WTC11 (cell line): ENCODE measurements at regions not wholly inside any gene's neighbourhood (a gene's known extent, or its start where the extent isn't known, plus 50 kb on each side); places are given as distances from the start of the nearest gene placed in this dataset.

ENCODE experiments used
- ATAC-seq: fragments of 200-7000 bp; cut with Tn5 transposase; 2 replicates; pipeline ENCODE4 v1.10.0; 2021; ENCODE audit warnings: mild to moderate bottlenecking, moderate library complexity
- CTCF ChIA-PET: fragments of 300-600 bp; sonication (Branson Sonifier 250); formaldehyde crosslinking; loops from one replicate; lab custom pipeline; 2021; ENCODE audit warnings: antibody characterized with exemption; lab: Charles Lee
- POLR2A ChIA-PET: fragments of 350-600 bp; sonication (Branson Sonifier 250); formaldehyde crosslinking; loops from one replicate; lab custom pipeline; 2021; ENCODE audit warnings: antibody characterized with exemption; lab: Charles Lee
- DNase-seq: peaks from one replicate; pipeline ENCODE4 v3.0.0; 2021; ENCODE audit warnings: low spot score
- H3K27ac Mint-ChIP-seq: 2 replicates; pipeline ENCODE4 v1.8.0; 2021; ENCODE audit warnings: mixed read lengths
- H3K27me3 Mint-ChIP-seq: 2 replicates; pipeline ENCODE4 v1.8.0; 2021; ENCODE audit warnings: low read depth, mild to moderate bottlenecking, moderate library complexity, mixed read lengths
- H3K36me3 Mint-ChIP-seq: 2 replicates; pipeline ENCODE4 v1.8.0; 2021; ENCODE audit warnings: mixed read lengths
- H3K4me1 Mint-ChIP-seq: 2 replicates; pipeline ENCODE4 v1.8.0; 2022; ENCODE audit warnings: mixed read lengths
- H3K4me3 Mint-ChIP-seq: 2 replicates; pipeline ENCODE4 v1.8.0; 2021; ENCODE audit warnings: mild to moderate bottlenecking, moderate library complexity, mixed read lengths
- H3K9me3 Mint-ChIP-seq: 2 replicates; pipeline ENCODE4 v1.8.0; 2021; ENCODE audit warnings: mixed read lengths
- AR ChIP-seq: fragments of 250-450 bp; sonication (Bioruptor Pico); IDR thresholded peaks from 2 replicates; pipeline ENCODE4 v1.9.0; 2021; ENCODE audit warnings: mild to moderate bottlenecking
- ATF1 ChIP-seq: sonication (generic); formaldehyde crosslinking; IDR thresholded peaks from 2 replicates; pipeline ENCODE4 v1.8.1; 2023; ENCODE audit warnings: mild to moderate bottlenecking, moderate library complexity, missing genetic modification reagents
- ATF2 ChIP-seq: sonication (generic); formaldehyde crosslinking; IDR thresholded peaks from 2 replicates; pipeline ENCODE4 v1.8.1; 2022; ENCODE audit warnings: low read depth, missing genetic modification reagents, borderline replicate concordance
- CREB1 ChIP-seq: sonication (generic); formaldehyde crosslinking; IDR thresholded peaks from 2 replicates; pipeline ENCODE4 v1.8.0; 2023; ENCODE audit warnings: mild to moderate bottlenecking, missing genetic modification reagents
- E2F1 ChIP-seq: sonication (generic); formaldehyde crosslinking; IDR thresholded peaks from 2 replicates; pipeline ENCODE4 v1.8.0; 2022; ENCODE audit warnings: mild to moderate bottlenecking, missing genetic modification reagents
- ERG ChIP-seq: fragments of 250-450 bp; sonication (Bioruptor Pico); IDR thresholded peaks from 2 replicates; pipeline ENCODE4 v1.8.0; 2021; ENCODE audit warnings: mild to moderate bottlenecking
- FOXP1 ChIP-seq: sonication (generic); formaldehyde crosslinking; IDR thresholded peaks from 2 replicates; pipeline ENCODE4 v1.8.0; 2022; ENCODE audit warnings: missing genetic modification reagents, mild to moderate bottlenecking, moderate library complexity, borderline replicate concordance
- JAZF1 ChIP-seq: fragments of 250-450 bp; sonication (Bioruptor Pico); IDR thresholded peaks from 2 replicates; pipeline ENCODE4 v1.9.0; 2021; ENCODE audit warnings: moderate library complexity, mild to moderate bottlenecking, inconsistent platforms
- MLX ChIP-seq: sonication (generic); formaldehyde crosslinking; IDR thresholded peaks from 2 replicates; pipeline ENCODE4 v1.8.1; 2023; ENCODE audit warnings: mild to moderate bottlenecking, missing genetic modification reagents, moderate library complexity
- NFE2L1 ChIP-seq: sonication (generic); formaldehyde crosslinking; IDR thresholded peaks from 2 replicates; pipeline ENCODE4 v1.8.1; 2023; ENCODE audit warnings: missing genetic modification reagents
- PRDM15 ChIP-seq: sonication (generic); formaldehyde crosslinking; IDR thresholded peaks from 2 replicates; pipeline ENCODE4 v1.8.0; 2022; ENCODE audit warnings: missing genetic modification reagents
- RELA ChIP-seq: sonication (generic); formaldehyde crosslinking; IDR thresholded peaks from 2 replicates; pipeline ENCODE4 v1.8.1; 2022; ENCODE audit warnings: missing genetic modification reagents, mild to moderate bottlenecking, borderline replicate concordance
- SMAD4 ChIP-seq: sonication (generic); formaldehyde crosslinking; IDR thresholded peaks from 2 replicates; pipeline ENCODE4 v1.8.0; 2022; ENCODE audit warnings: mild to moderate bottlenecking, missing genetic modification reagents
- SOX15 ChIP-seq: fragments of 250-450 bp; sonication (Bioruptor Pico); IDR thresholded peaks from 2 replicates; pipeline ENCODE4 v1.9.0; 2021; ENCODE audit warnings: mild to moderate bottlenecking
- TCF7 ChIP-seq: sonication (generic); formaldehyde crosslinking; IDR thresholded peaks from 2 replicates; pipeline ENCODE4 v1.8.0; 2022; ENCODE audit warnings: mild to moderate bottlenecking, low read depth, missing genetic modification reagents, moderate library complexity
- ZBTB43 ChIP-seq: sonication (generic); formaldehyde crosslinking; IDR thresholded peaks from 2 replicates; pipeline ENCODE4 v1.8.1; 2023; ENCODE audit warnings: mild to moderate bottlenecking, missing genetic modification reagents
- ZMAT4 ChIP-seq: fragments of 250-450 bp; sonication (Bioruptor Pico); IDR thresholded peaks from 2 replicates; pipeline ENCODE4 v1.9.0; 2021; ENCODE audit warnings: mild to moderate bottlenecking
- ZNF138 ChIP-seq: sonication (generic); formaldehyde crosslinking; conservative IDR thresholded peaks from 2 replicates; pipeline ENCODE4 v1.8.1; 2022; ENCODE audit warnings: mild to moderate bottlenecking, moderate library complexity, missing genetic modification reagents
- ZNF425 ChIP-seq: fragments of 250-450 bp; sonication (Bioruptor Pico); conservative IDR thresholded peaks from 2 replicates; pipeline ENCODE4 v1.9.0; 2021; ENCODE audit warnings: mild to moderate bottlenecking

GRCh38 chr11:42249956-42250355 lies 790.5 kb upstream of the LRRC4C start (continued):
- TF ChIP-seq NFE2L1 (CRISPR knock-in tag), result no peak
- TF ChIP-seq ZBTB43, result no peak
- no peak for TF ChIP-seq PRDM15
- no peak for TF ChIP-seq ZNF425 (CRISPR knock-in tag)
- no peak for TF ChIP-seq ZMAT4 (CRISPR knock-in tag)
- no peak for TF ChIP-seq AR (CRISPR knock-in tag)
- no peak for TF ChIP-seq TCF7 (CRISPR knock-in tag)
- no peak for TF ChIP-seq ZNF138 (CRISPR knock-in tag)

- no peak for DNase-seq
- Mint-ChIP-seq H3K36me3 (peaks cover 5% of the 10 kb centered on the region), H3K9me3 (peaks cover 18% of the 10 kb centered on the region), H3K4me3 (no peak overlapping the region), H3K27me3 (no peaks in the 10 kb centered on the region), H3K27ac (no peak overlapping the region), H3K4me1 (no peaks in the 10 kb centered on the region)
- CTCF ChIA-PET, result no interaction called here
- ATAC-seq, result no peak
- POLR2A ChIA-PET, result no interaction called here
- no peak for TF ChIP-seq ERG
- TF ChIP-seq JAZF1 (CRISPR knock-in tag), result no peak
- TF ChIP-seq RELA (CRISPR knock-in tag), result no peak
- TF ChIP-seq ATF2 (CRISPR knock-in tag), result no peak
- no peak for TF ChIP-seq ZBTB43
- TF ChIP-seq ZNF138 (CRISPR knock-in tag), result no peak
- TF ChIP-seq SMAD4 (CRISPR knock-in tag), result no peak
- TF ChIP-seq ATF1, result no peak
- no peak for TF ChIP-seq CREB1 (CRISPR knock-in tag)
- TF ChIP-seq SOX15 (CRISPR knock-in tag), result no peak
- TF ChIP-seq MLX (CRISPR knock-in tag), result no peak
- TF ChIP-seq E2F1 (CRISPR knock-in tag), result no peak
- no peak for TF ChIP-seq FOXP1 (CRISPR knock-in tag)
These were observed 792.5 kb upstream of the LRRC4C start for GRCh38 chr11:42251984-42252383.
